OCI-LY1 (cell line): ENCODE measurements at regions not wholly inside any gene's neighbourhood (a gene's known extent, or its start where the extent isn't known, plus 50 kb on each side); places are given as distances from the start of the nearest gene placed in this dataset.

ENCODE experiments used
- CTCF ChIP-seq: fragments of 200-600 bp; sonication (generic), shearing (Covaris generic); IDR thresholded peaks from 2 replicates; pipeline ENCODE4 v1.5.1; 2017; ENCODE audit warnings: mild to moderate bottlenecking, antibody characterized with exemption, low read length, moderate library complexity, mixed read lengths
- EZH2 ChIP-seq: fragments of 200-600 bp; sonication (generic), shearing (Covaris generic); IDR thresholded peaks from 2 replicates; pipeline ENCODE4 v1.8.0; 2017; ENCODE audit warnings: borderline replicate concordance, mixed run types, mild to moderate bottlenecking, antibody characterized with exemption, low read length, moderate library complexity, mixed read lengths

- TF ChIP-seq EZH2 (no peak), CTCF (no peak)
Observed at GRCh38 chr13:107834717-107835116, 380.6 kb downstream of the LIG4 start.
